Stimulated activated CD8-positive, alpha-beta memory T cell treated with anti-CD3 and anti-CD28 coated beads, Interleukin-7, amount 100 ng/mL, for 24 hours (primary cell): ENCODE measurements at regions not wholly inside any gene's neighbourhood (a gene's known extent, or its start where the extent isn't known, plus 50 kb on each side); places are given as distances from the start of the nearest gene placed in this dataset.
A peak's percentile ranks its signal among the peaks of the same experiment; 100 is the strongest.

Experiments
- DNase-seq: peaks from one replicate; pipeline ENCODE4 v3.0.0-alpha.2; 2020; ENCODE audit warnings: low read depth

GRCh38 chr14:65877624-65878023 lies 465.1 kb downstream of the FUT8 start:
- DNase-seq: no peak

DNA sequence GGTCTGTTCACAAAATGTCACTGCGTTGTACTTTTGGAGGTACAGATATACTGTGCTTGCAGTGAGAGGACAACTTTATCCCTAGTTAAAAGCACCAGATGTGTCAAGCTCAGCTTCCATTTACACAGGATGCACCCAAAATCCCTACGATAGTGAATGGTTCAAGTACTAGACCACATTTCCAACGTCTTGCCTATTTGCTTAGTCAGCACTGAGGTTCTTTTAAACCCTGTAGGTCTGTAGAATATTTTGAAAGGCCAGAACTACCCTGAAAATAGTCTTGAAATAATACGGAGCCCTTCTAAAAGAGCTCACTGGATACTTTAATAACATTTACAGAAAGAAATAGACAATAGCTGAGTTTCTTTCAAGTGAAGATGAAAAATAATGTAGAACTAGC lies 466.1 kb downstream of the FUT8 start:
- no peak for DNase-seq

DNA sequence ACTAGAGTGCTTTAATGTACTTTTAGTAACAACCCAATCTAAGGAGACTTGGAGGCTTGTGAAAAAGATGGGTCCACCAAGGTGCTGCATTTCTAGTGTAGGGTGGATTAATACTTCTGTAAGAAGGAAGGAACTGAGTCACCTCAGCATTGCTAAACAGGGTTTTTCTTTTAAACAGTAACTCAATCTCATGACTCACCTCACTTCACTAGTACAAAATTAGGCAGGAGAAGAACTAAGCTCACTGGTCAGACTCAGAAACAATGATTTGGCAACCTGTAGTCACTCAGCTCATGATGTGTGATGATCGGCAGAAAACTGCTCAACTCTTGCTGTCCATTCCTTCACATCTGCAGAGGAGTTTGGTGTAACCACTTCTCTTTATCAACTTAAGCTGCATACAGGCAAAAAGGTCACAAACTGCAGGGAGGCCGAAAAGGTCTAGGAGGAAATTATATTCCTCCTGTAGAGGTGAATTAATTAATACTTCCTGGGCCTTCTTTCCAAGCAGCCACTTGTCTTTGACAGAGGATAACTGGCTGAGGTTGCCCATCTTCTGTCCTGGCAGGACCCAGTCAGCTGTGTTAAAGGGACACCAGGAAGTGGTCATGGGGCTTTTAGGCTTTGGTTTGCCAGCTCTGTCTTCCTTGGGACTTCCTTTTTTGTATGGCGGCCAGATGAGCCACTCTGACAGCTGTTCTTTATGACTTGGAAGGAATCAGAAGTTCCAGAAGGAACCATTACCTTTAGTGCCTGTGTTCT lies 466.9 kb downstream of the FUT8 start:
- DNase-seq: no peak

DNA sequence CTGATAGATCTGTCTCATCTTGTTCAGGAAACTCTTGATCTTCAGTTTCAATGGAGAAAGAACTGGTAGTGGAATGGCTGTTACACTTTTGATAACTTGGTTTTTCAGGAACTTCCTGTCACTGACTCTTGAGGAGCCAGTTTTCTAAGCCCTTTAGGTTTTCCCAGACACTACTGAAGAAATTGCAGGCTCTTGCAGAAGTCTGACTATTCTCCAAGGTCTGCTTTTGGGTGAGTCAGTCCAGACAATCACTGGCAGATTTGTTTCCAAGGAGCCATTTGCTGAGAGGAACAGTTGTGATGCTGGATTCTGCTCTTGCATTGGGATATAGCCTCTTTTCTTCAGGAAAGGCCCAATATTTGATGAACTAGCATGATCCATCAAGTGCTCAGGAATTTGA lies 468.0 kb downstream of the FUT8 start:
- DNase-seq: no peak

DNA sequence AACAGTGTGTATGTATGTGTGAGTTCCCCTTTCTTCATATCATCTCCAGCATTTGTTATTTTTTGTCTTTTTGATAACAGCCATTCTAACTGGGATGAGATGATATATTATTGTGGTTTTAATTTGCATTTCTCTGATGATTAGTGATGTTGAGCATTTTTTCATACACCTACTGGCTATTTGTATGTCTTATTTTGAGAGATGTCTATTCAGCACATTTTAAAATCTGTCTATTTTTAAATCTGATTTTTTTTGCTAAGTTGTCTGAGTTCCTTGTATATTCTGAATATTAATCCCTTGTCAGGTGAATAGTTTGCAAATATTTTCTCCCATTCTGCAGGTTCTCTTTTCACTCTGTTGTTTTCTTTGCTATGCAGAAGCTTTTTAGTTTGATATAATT lies 469.1 kb downstream of the FUT8 start:
- DNase-seq: no peak

- no peak for DNase-seq
These were observed 476.1 kb downstream of the FUT8 start for GRCh38 chr14:65888677-65889076.

GRCh38 chr14:65892315-65892714 lies 479.8 kb downstream of the FUT8 start:
- no peak for DNase-seq

- DNase-seq: no peak
These were observed 487.6 kb downstream of the FUT8 start for GRCh38 chr14:65900164-65900563.

GRCh38 chr14:65901595-65901994 lies 489.1 kb downstream of the FUT8 start:
- DNase-seq: no peak

DNA sequence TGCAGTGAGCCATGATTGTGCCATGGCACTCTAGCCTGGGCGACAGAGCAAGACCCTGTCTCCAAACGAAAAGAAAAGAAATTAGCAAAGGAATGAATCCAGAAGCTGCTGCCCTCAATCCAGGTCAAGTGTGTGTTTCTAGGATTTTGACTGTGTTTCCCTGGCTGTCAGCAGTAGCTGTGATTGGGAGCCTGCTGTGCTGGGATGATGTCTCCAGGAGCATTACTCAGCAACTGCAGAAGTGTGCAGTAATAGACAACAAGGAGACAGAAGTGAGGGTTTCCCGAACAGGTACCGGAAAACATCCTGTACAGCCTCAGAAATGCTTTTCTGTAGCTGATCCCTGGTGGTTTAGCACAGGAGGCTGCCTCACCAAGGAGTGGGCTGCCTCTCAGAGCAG lies 492.5 kb downstream of the FUT8 start:
- DNase-seq: no peak

DNA sequence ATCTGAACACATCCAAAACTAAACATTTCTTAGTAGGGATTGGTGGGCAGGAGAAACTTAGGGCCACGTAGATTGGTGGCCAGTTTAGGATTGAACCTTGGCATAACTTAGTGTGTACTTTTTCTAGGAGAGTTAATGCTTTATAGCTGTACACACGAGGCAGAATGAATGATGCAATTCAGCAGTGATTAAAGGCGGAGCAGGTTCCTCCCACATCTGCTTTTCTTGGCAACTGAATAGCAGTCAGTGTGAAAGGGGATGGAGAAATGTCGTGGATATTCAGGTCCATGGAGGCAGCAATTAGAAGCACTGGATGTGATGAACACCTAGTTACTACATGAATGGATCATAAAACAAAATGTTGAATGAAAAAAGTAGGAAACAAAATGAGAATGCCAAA lies 493.8 kb downstream of the FUT8 start:
- DNase-seq: no peak

- DNase-seq: no peak
These were observed 494.4 kb downstream of the FUT8 start for GRCh38 chr14:65906948-65907347.

- no peak for DNase-seq
These were observed 497.7 kb downstream of the FUT8 start for GRCh38 chr14:65910108-65910786.

GRCh38 chr14:65915125-65915524 lies 502.6 kb downstream of the FUT8 start:
- no peak for DNase-seq

DNA sequence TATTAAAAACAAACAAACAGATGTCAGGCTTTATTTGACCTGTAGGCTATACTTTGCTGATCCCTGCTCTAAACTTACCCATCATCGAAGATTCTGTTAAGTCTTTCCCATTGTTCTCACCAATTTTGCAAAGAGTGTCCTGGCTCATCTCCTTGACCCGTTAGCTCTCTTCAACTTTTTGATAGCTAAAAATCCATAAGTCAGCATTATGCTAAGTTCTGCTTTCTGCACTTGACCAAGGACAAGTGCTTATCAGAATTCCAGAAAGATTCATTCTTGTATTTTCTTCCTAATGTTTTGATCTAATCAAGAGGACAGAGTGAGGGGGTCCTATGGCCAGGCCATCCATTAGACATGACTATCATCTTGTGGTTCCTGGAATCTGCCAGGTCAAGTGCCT lies 503.5 kb downstream of the FUT8 start:
- no peak for DNase-seq

- no peak for DNase-seq
These were observed 508.5 kb downstream of the FUT8 start for GRCh38 chr14:65920996-65921395.

GRCh38 chr14:65922142-65922541 lies 509.6 kb downstream of the FUT8 start:
- no peak for DNase-seq

DNA sequence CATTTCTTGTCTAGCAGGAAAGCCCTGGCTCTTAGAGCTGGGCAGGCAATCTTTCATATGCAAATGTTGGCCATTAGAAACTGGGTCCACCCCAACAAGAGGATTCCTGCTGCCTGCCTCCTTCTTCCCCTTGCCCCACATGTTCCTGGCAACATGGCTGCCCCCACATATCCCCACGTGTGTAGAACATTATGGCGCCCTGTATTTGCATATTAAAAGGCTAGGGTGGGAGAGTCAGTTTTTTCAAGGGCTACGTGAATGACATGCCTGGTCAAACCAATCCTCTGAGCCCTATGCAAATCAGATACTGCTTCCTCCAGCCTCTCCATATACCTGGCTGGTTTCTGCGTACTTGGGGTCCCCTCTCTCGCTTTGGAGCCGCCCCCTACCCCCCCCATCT lies 514.0 kb downstream of the FUT8 start:
- DNase-seq: no peak

DNA sequence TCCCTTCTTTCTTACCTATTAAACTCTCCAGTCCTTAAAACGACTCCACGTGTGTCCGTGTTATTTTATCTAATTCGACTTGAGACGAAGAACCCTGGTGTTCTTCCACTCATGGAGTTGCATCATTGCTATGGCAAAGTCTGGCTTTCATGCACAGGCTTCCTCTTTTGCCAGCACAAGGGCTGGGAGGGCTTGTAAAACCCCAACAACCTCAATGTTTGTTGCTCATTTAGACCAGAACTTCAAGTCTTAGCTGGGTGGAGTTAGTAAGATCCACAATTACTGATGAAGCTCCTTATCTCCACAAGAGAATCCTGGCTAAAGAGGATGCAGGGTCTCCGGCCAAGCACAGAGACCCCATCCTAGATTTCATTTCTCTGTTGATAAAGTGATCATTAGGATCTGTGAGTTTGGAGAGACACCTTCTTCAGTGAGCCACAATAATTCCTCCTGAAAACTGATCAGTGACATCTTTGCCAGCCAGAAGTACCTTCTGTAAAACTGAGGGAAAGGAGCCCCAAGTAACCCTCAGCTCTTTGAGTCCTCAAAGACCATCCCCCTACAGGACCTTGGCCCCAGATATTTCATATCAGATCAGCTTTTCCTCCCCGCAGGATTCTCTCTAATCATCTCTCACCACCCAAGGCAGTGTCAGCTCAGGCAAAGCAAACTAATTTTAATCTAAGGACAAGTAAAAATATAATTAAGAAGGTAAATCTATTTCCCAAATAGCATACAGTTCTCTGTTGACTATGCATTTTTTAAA lies 514.6 kb downstream of the FUT8 start:
- DNase-seq: no peak

- peak; percentile 55 for DNase-seq
These were observed 515.4 kb downstream of the FUT8 start for GRCh38 chr14:65927931-65928356.

GRCh38 chr14:65928995-65929394 lies 516.5 kb downstream of the FUT8 start:
- DNase-seq: no peak

DNA sequence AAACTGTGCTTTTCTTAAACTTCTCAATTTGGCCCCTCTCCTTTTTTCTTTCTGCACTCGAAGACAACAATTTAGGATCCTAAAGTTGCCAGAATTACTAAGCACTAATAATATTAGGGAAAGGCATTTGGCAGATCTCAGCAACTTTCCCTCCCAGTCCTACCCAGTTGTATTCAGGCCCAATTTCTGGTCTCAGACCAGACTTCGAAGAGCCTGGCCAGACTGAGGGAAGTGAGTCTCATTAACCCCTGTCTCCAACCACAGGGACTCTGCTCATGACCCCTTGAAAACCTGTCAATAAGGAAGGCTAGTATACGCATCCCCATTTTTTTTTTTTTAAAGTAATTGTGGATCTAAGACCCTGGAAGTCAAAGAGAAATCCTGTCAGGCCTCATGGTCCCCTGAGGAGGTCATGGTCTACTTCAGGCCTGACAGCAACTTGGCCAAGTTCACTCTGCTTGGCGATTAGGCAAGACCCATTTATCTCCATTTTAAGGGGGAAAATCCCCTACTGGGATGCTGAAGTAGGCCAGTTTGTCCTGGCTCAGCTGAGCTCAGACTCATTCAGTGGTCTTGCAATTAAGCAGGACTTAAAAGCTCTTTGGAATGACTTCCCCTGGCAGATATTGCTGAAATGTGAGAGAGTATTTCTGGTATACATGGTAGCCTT lies 521.0 kb downstream of the FUT8 start:
- no peak for DNase-seq

DNA sequence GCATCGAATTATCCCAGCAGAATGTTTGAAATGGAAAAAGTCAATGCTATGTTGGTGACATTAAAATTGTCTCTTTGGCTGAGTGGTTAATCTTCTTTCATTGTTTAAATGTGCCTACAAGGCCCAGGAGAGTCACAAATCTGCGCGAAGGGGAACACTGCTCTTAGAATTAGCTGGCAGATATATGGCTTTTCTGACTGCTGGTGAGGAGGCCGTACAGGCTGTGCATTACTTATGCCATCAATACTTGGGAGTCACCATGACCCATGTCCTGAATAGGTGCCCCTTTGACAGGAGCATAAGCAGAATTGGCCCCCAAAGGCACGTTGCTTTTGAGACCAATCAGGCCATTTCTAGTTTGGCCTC lies 521.5 kb downstream of the FUT8 start:
- no peak for DNase-seq
